ELF-1 (cell line): ENCODE measurements at regions not wholly inside any gene's neighbourhood (a gene's known extent, or its start where the extent isn't known, plus 50 kb on each side); places are given as distances from the start of the nearest gene placed in this dataset.
"Not testable (repeated sequence)": the region's sequence is repeated elsewhere in the genome, so short reads cannot be mapped to it uniquely, and the experiment has no call there.

ENCODE experiments used
- DNase-seq: peaks from one replicate; pipeline ENCODE4 v3.0.0-alpha.2; 2016; ENCODE audit warnings: low read depth, low spot score

DNA sequence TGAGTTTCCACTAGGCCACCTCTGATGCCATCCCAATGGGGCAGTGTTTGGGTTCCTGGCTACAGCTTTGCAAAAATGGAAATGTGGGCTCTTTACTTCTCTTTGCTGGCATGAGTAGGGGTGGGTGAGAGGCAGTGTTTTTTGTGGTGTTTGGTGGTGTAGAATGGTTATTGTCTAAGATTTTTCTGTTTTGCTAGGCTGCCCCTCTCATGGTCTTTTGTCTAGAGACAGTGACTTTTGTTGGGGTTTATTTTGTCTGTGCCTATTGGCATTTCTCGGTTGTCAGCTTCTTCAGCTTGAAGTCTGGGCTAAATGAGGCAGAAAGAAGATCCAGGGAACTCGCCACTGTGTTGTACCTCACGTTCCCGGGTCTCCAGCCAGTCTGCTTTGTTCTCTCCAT is 112.1 kb downstream of the CENPF start:
- no peak for DNase-seq

DNA sequence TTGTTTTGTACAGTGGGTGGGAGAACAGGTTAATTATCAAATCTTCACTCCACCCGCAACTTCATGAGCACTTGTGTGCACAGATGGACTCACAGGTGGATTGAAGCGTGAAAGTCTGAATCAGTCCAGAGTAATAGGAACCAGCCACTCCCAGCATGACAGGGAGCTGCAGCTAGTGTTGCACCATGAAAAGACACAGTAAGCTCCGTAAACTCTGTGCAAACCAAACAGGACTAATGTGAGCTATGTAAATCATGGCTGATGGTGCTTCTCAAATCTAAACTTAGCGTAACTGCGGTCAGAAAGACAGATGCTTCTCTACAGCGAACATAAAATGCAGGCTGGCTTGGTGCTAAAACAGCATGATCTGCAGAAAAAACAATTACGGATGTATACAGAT is 114.4 kb downstream of the CENPF start:
- no peak for DNase-seq

DNA sequence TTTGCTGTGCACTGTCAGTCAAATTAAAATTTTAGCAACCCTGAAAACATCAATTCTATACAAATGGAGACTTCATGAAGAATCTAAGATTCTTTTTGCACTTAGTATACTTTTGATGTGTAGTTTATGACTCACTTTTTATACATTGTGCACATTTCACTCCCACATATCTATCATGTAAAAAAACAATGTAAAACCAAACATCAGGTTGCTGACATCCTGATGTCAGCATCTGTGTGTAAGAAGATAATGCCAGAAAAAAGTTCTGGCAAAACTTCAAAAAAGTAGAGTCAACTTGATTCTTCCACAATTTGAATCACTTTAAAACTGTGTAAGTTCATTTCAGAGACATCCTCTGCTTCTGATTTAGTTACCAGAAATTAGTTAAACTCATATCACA is 115.7 kb downstream of the CENPF start:
- DNase-seq: no peak

DNA sequence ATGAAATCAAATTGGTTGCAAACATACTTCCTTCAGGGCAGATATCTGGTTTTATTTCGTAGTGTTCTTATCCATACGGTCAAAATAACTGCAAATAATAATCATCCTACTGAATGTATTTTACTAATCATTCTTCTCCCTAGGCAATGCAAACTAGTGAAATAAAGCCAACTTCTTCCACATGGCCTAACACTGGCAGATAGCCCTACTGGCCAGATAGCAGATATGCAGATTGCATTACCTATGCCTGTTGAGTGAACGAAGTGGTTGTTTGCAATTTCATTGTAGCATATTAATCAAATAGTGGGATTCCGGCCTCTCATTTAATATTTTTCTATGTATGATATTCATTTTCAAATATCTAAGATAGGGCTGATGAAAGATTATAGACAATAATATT is 116.2 kb downstream of the CENPF start:
- DNase-seq: no peak

DNA sequence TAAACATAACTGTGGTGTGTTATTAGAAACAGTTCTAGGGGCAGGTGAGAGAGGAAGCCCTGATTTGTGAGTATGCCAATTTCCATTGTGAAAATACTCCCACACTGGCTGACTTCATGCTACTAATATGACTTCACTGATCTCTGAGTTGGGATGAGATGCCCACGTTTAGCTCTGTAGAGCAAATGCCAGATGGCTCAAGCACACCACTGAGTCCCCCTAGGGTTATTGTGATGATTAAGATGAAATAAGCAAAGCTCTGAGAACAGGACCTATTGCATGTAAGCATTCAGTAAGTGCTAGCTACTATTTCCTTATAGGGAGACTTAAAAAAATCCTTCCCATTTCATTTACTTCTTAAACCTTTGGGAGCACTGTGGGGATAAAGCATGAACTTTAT is 117.6 kb downstream of the CENPF start:
- no peak for DNase-seq

DNA sequence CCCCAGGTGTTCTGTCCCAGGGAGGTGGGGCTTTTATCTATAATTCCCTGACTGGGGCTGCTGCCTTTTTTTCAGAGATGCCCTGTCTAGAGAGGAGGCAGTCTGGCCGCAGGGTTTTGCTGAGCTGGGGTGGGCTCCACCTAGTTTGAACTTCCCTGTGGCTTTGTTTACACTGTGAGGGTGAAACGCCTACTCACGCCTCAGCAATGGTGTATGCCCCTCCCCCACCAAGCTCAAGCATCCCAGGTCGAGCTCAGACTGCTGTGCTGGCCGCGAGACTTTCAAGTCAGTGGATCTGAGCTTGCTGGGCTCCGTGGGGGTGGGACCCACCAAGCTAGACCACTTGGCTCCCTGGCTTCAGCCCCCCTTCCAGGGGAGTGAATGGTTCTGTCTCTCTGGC is 124.3 kb downstream of the CENPF start:
- DNase-seq: peak; percentile 91

DNA sequence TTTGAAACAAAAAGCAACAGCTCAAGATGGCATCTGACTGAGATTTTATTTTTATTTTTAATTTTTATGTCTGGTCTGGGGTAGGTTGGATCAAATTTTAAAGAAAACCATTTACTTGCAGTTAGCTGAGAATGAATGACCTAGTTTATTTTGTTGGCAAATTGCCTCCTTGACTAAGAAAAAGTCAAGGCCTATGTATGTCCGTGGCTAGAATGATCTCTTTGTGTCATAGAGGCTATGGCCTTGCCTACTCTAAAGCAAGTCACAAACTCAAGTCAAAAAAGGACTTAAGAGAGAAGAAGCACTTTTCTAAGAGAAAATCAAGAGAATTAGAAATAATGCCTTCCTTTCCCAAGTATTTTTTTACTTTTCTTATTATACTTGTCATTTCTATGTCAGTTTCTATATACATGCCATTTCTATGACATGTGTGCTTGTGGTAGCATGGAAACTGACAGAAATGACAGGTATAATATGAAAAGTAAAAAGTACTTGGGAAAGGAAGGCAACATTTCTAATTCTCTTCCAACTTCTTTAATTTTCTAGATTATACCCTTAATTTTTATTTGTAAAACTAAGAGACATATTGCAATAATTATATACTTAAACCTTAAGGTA is 136.7 kb downstream of the CENPF start:
- DNase-seq: no peak

DNA sequence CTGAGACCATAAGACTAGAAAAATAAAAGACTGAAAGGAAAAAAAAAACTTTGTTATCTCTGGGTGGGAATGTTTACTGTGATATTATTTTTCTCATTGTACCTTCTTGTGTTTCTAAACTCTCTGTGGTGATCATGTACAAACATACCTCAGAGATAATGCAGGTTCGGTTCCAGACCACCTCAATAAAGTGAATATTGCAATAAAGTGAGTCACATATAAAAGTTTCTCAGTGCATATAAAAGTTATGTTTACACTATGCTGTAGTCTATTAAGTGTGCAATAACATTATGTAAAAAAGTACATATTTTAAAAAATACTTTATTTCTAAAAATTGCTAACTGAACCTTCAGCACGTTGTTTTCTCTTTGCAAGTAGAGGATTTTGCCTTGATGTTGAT is 137.5 kb downstream of the CENPF start:
- no peak for DNase-seq

DNA sequence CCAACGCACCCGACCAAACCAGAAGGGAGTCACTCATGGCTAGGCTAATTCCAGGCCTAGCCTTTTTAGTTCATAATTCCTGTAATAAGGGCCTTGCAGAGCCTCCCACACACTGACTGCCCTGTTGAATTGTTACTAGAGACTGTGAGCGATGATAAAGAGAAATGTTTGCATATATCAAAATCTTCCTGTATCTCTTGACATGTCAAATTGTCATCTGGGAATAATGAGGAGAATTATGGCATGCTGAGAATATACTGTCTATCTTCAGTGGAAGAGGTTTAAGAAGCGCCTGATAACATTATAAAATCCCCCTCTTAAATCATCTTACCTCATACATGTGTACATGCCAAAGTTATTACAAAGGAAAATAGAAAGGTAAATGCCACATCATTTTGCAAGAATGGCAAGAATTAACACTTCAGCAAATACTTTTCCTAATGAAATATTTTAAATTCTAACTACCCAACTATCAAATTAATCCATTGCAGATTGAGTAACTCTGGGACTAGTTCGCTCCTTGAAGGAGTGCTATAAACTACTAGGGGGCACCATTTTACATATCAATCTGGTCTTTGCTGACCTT is 144.1 kb downstream of the CENPF start:
- DNase-seq: no peak

DNA sequence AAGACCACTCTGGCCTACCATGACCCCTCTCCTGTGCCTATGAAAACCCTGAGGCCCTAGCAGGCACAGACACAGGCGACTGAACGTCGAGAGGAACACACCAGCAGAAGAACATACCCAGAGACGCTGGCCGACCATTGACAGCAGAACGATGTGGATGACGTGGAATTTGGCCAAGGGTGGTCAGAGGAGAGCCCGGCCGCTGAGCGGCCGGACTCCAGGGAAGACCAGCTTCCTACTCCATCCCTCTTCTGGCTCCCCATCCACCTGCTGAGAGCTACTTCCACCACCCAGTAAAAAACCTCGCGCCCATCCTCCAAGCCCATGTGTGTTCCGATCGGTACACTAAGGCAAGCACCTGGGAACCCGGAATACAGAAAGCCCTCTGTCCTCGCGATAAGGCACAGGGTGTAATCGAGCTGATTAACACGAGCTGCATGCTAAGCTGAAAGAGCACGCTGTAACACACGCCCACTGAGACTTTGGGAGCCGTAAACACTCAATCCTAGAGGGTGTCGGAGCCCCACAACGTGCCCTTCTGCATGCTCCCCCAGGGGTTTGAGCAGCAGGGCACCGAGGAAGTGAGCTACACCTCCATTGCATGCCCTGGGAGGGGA is 150.3 kb downstream of the CENPF start:
- no peak for DNase-seq

DNA sequence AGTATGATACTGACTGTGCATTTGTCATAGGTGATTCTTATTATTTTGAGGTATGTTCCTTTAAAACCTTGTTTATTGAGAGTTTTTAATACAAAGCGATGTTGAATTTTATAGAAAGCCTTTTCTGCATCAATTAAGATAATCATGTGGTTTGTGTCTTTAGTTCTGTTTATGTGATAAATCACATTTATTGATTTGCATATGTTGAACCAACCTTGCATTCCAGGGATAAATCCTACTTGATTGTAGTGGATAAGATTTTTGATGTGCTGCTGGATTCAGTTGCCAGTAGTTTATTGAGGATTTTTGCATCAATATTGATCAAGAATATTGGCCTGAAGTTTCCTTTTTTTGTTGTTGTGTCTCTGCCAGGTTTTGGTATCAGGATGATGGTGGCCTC is 158.0 kb downstream of the CENPF start:
- DNase-seq: no peak

DNA sequence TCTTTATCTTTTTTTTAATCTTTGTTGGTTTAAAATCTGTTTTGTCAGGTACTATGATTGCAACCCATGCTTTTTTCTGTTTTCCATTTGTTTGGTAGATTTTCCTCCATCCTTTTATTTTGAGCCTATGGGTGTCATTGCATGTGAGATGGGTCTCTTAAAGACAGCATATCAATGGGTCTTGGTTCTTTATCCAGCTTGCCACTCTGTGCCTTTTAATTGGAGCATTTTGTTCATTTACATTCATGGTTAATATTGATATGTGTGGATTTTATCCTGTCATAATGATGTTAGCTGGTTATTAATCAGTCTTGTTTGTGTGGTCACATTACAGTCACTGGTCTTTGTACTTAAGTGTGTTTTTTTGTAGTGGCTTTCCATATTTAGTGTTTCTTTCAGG is 159.9 kb downstream of the CENPF start:
- DNase-seq: no peak

DNA sequence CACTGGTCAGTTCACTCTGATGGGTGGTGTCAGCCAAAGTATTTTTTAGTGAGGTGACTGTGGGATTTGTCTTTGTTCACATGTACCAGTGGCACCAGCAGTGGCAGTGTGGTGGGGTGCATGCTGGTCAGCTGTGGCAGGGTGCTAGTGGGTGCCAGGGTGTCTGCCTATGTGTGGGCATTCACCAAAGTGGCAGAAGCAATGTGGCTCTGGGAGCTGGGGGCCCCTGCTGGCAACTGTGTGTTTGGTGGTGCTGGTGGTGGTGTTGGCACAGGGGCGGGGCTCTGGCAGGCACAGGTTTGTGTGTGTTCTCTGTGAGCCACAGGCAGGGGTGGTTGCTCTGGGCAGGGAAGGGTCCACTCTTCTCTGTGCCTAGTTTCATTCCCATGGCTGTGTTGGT is 161.5 kb downstream of the CENPF start:
- DNase-seq: no peak

DNA sequence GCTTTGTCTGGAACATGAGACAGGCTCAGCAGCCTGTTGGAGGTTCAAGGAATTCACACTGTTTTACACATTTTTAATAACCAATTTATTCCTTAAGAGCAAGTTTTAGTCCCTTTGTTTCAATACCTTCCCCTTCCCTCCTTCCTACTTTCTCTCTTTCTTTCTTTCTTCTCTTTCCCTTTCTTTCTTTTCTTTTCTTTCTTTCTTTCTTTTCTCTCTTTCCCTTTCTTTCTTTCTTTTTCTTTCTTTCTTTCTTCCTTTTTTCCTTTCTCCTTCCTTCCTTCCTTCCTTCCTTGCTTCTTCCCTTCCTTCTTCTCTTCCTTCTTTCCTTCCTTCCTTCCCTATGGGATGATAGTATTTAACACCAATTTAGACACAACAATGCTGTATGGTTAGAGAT is 164.2 kb downstream of the CENPF start:
- no peak for DNase-seq

DNA sequence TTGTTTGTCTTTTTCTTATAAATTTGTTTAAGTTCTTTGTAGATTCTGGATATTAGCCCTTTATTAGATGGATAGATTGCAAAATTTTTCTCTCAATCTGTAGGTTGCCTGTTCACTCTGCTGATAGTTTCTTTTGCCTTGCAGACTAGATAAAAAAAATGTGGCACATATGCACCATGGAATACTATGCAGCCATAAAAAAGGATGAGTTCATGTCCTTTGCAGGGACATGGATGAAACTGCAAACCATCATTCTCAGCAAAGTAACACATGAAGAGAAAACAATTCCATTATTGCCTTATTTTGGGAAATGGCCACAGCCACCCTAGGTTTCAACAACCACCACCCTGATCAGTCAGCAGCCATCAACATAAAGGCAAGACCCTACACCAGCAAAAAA is 166.7 kb downstream of the CENPF start:
- DNase-seq: not testable (repeated sequence)

DNA sequence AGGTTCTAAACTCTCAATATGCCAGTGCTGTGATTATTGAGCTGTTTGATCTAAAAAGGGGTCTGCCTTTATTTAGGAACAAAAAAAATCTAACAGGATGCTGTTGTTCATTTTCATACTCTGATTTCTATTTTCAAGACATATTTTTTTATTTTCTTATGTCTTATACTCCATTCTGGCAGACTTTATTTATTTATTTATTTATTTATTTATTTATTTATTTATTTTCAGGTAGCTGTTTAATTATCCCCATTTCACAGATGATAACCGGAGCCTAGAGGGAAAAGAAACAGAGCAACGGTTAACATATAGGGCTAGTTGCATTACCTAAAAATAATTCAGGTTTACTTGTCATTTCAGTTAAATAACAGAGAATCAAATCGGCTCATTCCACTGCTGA is 174.4 kb downstream of the CENPF start:
- DNase-seq: no peak

DNA sequence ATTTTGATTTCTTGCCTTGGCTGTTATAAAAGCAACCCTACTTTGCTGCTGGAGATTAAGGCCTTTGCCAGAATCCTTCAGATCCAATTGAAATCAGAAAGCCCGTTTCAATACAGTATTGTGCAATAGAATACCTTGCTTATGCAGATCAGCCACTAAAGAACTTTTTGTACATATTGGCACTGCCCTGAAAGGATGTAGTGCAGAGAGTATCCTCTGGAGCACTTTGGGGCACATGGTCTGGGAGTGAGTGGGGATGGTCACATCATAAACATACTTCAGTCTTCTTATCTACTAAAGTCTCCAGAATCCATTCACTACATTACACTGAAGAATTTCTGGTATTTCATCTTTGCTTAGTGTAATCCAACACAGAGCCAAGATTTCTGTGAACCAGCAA is 189.0 kb downstream of the CENPF start:
- DNase-seq: no peak

DNA sequence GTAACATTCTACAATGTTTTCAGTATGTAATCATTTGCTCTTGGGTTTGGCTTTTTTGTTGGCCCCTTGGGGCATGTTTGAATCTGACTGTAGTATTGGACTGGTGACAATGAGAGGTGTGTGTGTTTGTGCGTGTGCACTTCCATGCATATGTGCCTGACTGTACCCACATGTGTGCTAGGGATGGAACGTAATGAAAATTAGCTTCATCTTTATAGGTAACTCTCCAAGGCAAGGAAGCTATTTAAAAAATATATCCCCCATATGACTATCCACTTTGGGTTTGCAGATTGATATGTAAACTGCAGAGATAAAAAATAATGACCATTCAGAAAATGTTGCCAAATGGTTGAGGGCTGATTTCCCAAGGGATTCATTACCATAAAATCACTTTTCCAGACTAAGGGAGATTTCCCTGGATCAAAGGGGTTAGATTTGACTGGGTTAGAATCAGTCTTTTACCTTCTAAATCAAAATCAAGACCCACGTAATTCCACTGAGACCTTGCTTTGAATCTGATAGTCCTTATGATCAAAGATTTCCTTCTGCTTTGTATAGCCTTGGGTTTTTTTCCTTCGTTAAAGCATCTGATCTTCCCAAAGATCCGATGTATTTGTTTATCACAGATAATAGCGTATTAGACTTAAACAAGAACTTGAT is 189.7 kb downstream of the CENPF start:
- DNase-seq: no peak

DNA sequence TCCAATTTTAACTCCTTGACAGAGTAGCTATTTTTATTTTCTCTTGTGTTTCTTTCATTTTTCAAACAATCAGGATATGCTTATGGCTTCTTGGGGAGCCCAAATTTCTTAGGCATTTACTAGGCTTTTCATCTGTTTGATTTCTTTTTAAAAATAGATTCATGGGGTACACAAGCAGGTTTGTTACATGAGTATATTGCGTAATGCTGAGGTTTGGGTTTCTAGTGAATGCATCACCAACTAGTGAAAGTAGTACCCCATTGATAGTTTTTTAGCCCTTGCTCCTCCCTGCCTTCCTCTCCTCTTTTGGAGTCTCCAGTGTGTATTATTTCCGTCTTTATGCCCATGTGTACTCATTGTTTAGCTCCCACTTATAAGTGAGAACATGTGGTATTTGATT is 190.7 kb downstream of the CENPF start:
- no peak for DNase-seq

DNA sequence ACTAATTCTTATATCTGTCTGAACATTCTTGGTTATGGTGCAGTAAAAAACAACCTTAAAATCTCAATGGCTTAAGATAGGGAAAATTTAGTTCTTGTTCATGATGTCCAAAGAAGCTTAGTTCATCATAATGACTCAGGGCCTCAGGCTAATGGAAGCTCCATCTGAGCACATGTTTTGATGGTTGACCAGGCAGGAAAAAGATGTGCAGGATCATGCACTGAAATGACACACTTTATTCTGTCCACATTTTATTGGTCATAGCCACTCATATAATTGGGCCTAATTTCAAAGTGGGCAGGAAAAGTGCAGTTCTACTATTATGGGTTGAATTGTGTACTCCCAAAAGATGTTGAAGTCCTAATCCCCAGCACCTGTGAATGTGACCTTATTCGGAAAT is 198.2 kb downstream of the CENPF start:
- no peak for DNase-seq

DNA sequence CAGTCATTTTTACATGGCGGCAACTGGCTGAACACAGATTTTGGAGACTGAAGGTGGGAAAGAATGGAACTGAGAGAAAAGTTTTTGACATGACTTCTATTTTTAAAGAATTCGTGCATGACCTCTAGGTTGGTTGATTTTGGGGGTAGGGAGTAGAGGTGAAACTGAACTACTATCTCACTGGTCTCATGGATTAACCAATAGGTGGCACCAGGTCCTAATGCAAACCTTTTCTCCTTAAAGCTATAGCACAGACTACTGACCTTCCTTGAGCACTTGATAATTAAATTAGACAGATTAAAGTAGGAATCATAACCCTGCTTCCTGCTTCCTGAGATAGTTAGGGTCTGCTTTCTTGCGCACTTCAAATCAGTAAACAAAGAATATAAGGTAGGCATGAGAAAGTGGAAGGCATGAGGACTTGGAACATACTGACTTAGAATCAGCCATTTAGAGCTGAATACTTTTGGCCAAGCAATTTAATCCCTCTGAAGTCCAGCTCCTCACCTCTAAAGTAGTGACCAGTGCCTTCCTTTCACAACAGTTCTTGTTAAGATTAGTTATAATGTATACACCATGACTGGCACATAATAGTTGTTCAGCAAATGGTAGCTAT is 206.0 kb downstream of the CENPF start:
- no peak for DNase-seq

DNA sequence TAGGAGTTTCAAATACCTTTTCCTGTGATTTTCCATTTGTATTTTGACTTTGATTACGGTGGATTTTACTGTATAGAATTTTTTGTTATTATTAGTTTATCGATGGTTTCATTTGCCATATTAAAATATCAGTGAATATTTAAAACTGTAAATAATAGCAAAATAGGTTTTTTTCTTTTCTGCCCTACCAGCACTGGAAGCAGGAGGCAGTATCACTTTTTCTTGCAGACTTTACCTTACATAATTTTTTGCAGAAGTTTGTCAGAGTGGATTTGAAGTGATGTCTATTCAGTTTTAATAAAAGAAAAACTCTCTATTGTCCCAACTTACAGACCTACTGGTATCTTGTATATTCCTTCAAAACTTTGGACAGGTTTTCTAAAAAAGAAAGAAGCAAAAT is 213.6 kb downstream of the CENPF start:
- no peak for DNase-seq
